H1 (cell line): ENCODE measurements at regions not wholly inside any gene's neighbourhood (a gene's known extent, or its start where the extent isn't known, plus 50 kb on each side); places are given as distances from the start of the nearest gene placed in this dataset.

Experiments used
- CTCF ChIA-PET: fragments of 300-600 bp; sonication (Branson Sonifier 250); formaldehyde crosslinking; loops from one replicate; lab custom pipeline; 2021; ENCODE audit not compliant: partially characterized antibody; lab: Charles Lee
- POLR2A ChIA-PET: fragments of 300-600 bp; sonication (Branson Sonifier 250); formaldehyde crosslinking; loops from one replicate; lab custom pipeline; 2021; ENCODE audit warnings: inconsistent platforms; ENCODE audit not compliant: partially characterized antibody; lab: Charles Lee
- DNase-seq, 2 experiments: peaks; one replicate each; pipeline versions ENCODE4 v3.0.0 to v3.0.0-alpha.2; 2010 to 2022; ENCODE audit warnings: low spot score in 2 of 2, low read depth in 1 of 2, mixed read lengths in 1 of 2
- FAIRE-seq: peaks from 2 replicates; lab custom pipeline; 2011; peaks lifted over from hg19 to GRCh38; lab: Jason Lieb, UNC
- H2AFZ ChIP-seq: 2 replicates; pipeline ENCODE4 v1.8.1; 2012; ENCODE audit warnings: low read length, inconsistent platforms
- H2AK5ac ChIP-seq: 2 replicates; pipeline ENCODE4 v1.6.1; 2013; ENCODE audit warnings: low read depth, low read length
- H2BK120ac ChIP-seq: replicated peaks from 2 replicates; pipeline ENCODE3; 2013; ENCODE audit warnings: low read depth, low read length, inconsistent platforms
- H2BK12ac ChIP-seq: 2 replicates; pipeline ENCODE4 v1.6.1; 2013; ENCODE audit warnings: low read depth, low read length
- H2BK15ac ChIP-seq: 2 replicates; pipeline ENCODE4 v1.6.1; 2013; ENCODE audit warnings: low read length
- H2BK20ac ChIP-seq: 2 replicates; pipeline ENCODE4 v1.6.1; 2013; ENCODE audit warnings: low read length
- H2BK5ac ChIP-seq: 2 replicates; pipeline ENCODE4 v1.6.1; 2013; ENCODE audit warnings: low read depth, low read length
- H3K14ac ChIP-seq: 2 replicates; pipeline ENCODE4 v1.6.1; 2013; ENCODE audit warnings: inconsistent platforms; ENCODE audit not compliant: insufficient read length
- H3K18ac ChIP-seq: 2 replicates; pipeline ENCODE4 v1.6.1; 2013; ENCODE audit warnings: low read length; ENCODE audit errors: extremely low read depth
- H3K23ac ChIP-seq: 2 replicates; pipeline ENCODE4 v1.6.1; 2013; ENCODE audit warnings: inconsistent platforms; ENCODE audit not compliant: insufficient read length
- H3K23me2 ChIP-seq: 2 replicates; pipeline ENCODE4 v1.6.1; 2013; ENCODE audit warnings: low read depth, low read length
- H3K27ac ChIP-seq: 2 replicates; pipeline ENCODE4 v1.6.1; 2011; ENCODE audit warnings: low read depth, low read length, inconsistent platforms
- H3K27me3 ChIP-seq, 4 experiments: replicated peaks in 1 of 4; 1 replicate in 1 of 4; 2 replicates in 3 of 4; pipeline versions ENCODE4 v1.6.1 to v1.8.1; 2011 to 2013; ENCODE audit warnings: low read length in 3 of 4, mild to moderate bottlenecking in 3 of 4, inconsistent platforms in 2 of 4, mixed read lengths in 2 of 4, moderate library complexity in 1 of 4; ENCODE audit not compliant: control insufficient read depth in 3 of 4, insufficient read depth in 3 of 4; ENCODE audit errors: extremely low read depth in 1 of 4
- H3K36me3 ChIP-seq, 4 experiments: 2 replicates each; pipeline versions ENCODE4 v1.6.1 to v1.8.1; 2011 to 2013; ENCODE audit warnings: mild to moderate bottlenecking in 4 of 4, low read length in 3 of 4, moderate library complexity in 2 of 4, control low read depth in 1 of 4, inconsistent platforms in 1 of 4; ENCODE audit not compliant: insufficient read depth in 4 of 4, control insufficient read depth in 2 of 4
- H3K4ac ChIP-seq: replicated peaks from 2 replicates; pipeline ENCODE3; 2013; ENCODE audit warnings: low read length, low read depth, mixed read lengths, inconsistent platforms; ENCODE audit not compliant: insufficient read length
- H3K4me1 ChIP-seq, 4 experiments: replicated peaks in 1 of 4; 1 replicate in 1 of 4; 2 replicates in 3 of 4; pipeline versions ENCODE4 v1.6.1 to v1.8.1; 2011 to 2013; ENCODE audit warnings: low read length in 3 of 4, inconsistent platforms in 2 of 4, mixed read lengths in 1 of 4; ENCODE audit not compliant: insufficient read depth in 4 of 4, control insufficient read depth in 3 of 4
- H3K4me2 ChIP-seq, 2 experiments: 2 replicates each; pipeline versions ENCODE4 v1.6.1 to v1.8.1; 2011 to 2013; ENCODE audit warnings: low read depth in 2 of 2, low read length in 2 of 2, control low read depth in 1 of 2, inconsistent platforms in 1 of 2, mild to moderate bottlenecking in 1 of 2; ENCODE audit not compliant: insufficient read depth in 1 of 2
- H3K4me3 ChIP-seq, 4 experiments: fragments of 200-600, 300-600 bp in 1 of 4; sonication (generic), shearing (Covaris generic), sonication (Bioruptor Twin) in 1 of 4; 2 replicates each; pipeline versions ENCODE4 v1.5.1 to v1.8.1; 2011 to 2016; ENCODE audit warnings: low read length in 4 of 4, low read depth in 3 of 4, control low read depth in 2 of 4, inconsistent platforms in 2 of 4, mild to moderate bottlenecking in 2 of 4, mixed read lengths in 1 of 4, moderate library complexity in 1 of 4; ENCODE audit not compliant: insufficient read depth in 2 of 4; ENCODE audit errors: extremely low read depth in 1 of 4
- H3K56ac ChIP-seq: replicated peaks from 2 replicates; pipeline ENCODE3; 2013; ENCODE audit warnings: low read depth, mild to moderate bottlenecking, mixed read lengths, low read length, inconsistent platforms; ENCODE audit not compliant: insufficient read length
- H3K79me1 ChIP-seq: 2 replicates; pipeline ENCODE4 v1.6.1; 2013; ENCODE audit warnings: low read depth, low read length, control low read depth
- H3K79me2 ChIP-seq, 2 experiments: 2 replicates each; pipeline versions ENCODE4 v1.6.1 to v1.8.1; 2012 to 2013; ENCODE audit warnings: low read length in 2 of 2, mild to moderate bottlenecking in 2 of 2, inconsistent platforms in 1 of 2; ENCODE audit not compliant: insufficient read depth in 2 of 2, control insufficient read depth in 1 of 2
- H3K9ac ChIP-seq, 4 experiments: replicated peaks in 1 of 4; 1 replicate in 1 of 4; 2 replicates in 3 of 4; pipeline versions ENCODE4 v1.6.1 to v1.8.1; 2011 to 2013; ENCODE audit warnings: low read depth in 3 of 4, low read length in 3 of 4, control low read depth in 2 of 4, mild to moderate bottlenecking in 2 of 4, moderate library complexity in 2 of 4, inconsistent platforms in 1 of 4; ENCODE audit errors: extremely low read depth in 1 of 4
- H3K9me3 ChIP-seq, 2 experiments: 2 replicates each; pipeline versions ENCODE4 v1.6.1 to v1.8.1; 2012 to 2013; ENCODE audit warnings: mild to moderate bottlenecking in 2 of 2, moderate library complexity in 2 of 2, control low read depth in 1 of 2, inconsistent platforms in 1 of 2, low read depth in 1 of 2, low read length in 1 of 2, mixed read lengths in 1 of 2; ENCODE audit not compliant: insufficient read depth in 2 of 2
- H4K20me1 ChIP-seq, 2 experiments: replicated peaks in 1 of 2; 2 replicates each; pipeline versions ENCODE3 to v1.8.1; 2011 to 2013; ENCODE audit warnings: inconsistent platforms in 2 of 2, low read length in 2 of 2, mild to moderate bottlenecking in 1 of 2; ENCODE audit not compliant: insufficient read depth in 2 of 2, control insufficient read depth in 1 of 2
- H4K5ac ChIP-seq: 2 replicates; pipeline ENCODE4 v1.6.1; 2013; ENCODE audit warnings: low read length, low read depth, mixed read lengths, inconsistent platforms; ENCODE audit not compliant: insufficient read length
- H4K8ac ChIP-seq: 2 replicates; pipeline ENCODE4 v1.8.0; 2013; ENCODE audit warnings: mild to moderate bottlenecking, moderate library complexity, low read length, inconsistent platforms; ENCODE audit not compliant: insufficient read depth; ENCODE audit errors: extremely low read depth
- H4K91ac ChIP-seq: replicated peaks from 2 replicates; pipeline ENCODE3; 2013; ENCODE audit warnings: low read length, mixed read lengths, inconsistent platforms; ENCODE audit not compliant: insufficient read length
- ASH2L ChIP-seq: fragments of 200-600, 300-600 bp; sonication (generic); IDR thresholded peaks from one replicate; pipeline ENCODE4 v1.7.1; 2017; ENCODE audit warnings: low read length
- CBX5 ChIP-seq: fragments of 300-800, 300-1000 bp; sonication (generic); IDR thresholded peaks from 2 replicates; pipeline ENCODE4 v1.7.1; 2016; ENCODE audit warnings: antibody characterized with exemption, low read length, low read depth
- CREB1 ChIP-seq: IDR thresholded peaks from 2 replicates; pipeline ENCODE4 v1.6.1; 2012; ENCODE audit warnings: inconsistent platforms
- CTBP2 ChIP-seq: IDR thresholded peaks from 2 replicates; pipeline ENCODE4 v1.7.0; 2011; ENCODE audit warnings: borderline replicate concordance, mild to moderate bottlenecking, moderate library complexity, mixed read lengths, low read length; ENCODE audit not compliant: insufficient read depth, insufficient read length
- EP300 ChIP-seq, 2 experiments: IDR thresholded peaks; 1 replicate in 1 of 2; 2 replicates in 1 of 2; pipeline ENCODE4 v1.6.1; 2011 to 2012; ENCODE audit warnings: low read depth in 2 of 2, low read length in 2 of 2, mild to moderate bottlenecking in 2 of 2, borderline replicate concordance in 1 of 2, inconsistent platforms in 1 of 2, moderate library complexity in 1 of 2
- GABPA ChIP-seq: IDR thresholded peaks from 2 replicates; pipeline ENCODE4 v1.6.1; 2011; ENCODE audit warnings: mild to moderate bottlenecking, low read length, moderate library complexity, borderline replicate concordance; ENCODE audit not compliant: insufficient read depth
- KDM4A ChIP-seq: IDR thresholded peaks from one replicate; pipeline ENCODE4 v1.7.1; 2012; ENCODE audit warnings: low read depth, mild to moderate bottlenecking, moderate library complexity, low read length, inconsistent platforms; ENCODE audit not compliant: severe bottlenecking
- RFX5 ChIP-seq: IDR thresholded peaks from 2 replicates; pipeline ENCODE4 v1.6.1; 2011; ENCODE audit warnings: low read depth, low read length, improper control_type of control experiment, borderline replicate concordance
- TBP ChIP-seq: IDR thresholded peaks from 2 replicates; pipeline ENCODE4 v1.6.1; 2011; ENCODE audit warnings: low read depth, low read length, improper control_type of control experiment
- WGBS, 2 experiments: shearing (Covaris generic) in 1 of 2; methylation state at CpG; one replicate each; pipeline versions ENCODE4 v1.1.6 to v1.1.7; 2013 to 2015; ENCODE audit warnings: low lambda C conversion rate in 2 of 2, mixed read lengths in 2 of 2, inconsistent platforms in 1 of 2, low coverage in 1 of 2, missing lambda C conversion rate in 1 of 2; ENCODE audit not compliant: insufficient replicate concordance in 2 of 2, insufficient coverage in 1 of 2, insufficient read length in 1 of 2; ENCODE audit errors: extremely low coverage in 1 of 2, missing lambda C conversion rate in 1 of 2; 5-methylcytosine and 5-hydroxymethylcytosine counted together
- TF ChIP-seq, protein P1 (sequence below), 3 experiments: IDR thresholded peaks; 1 replicate in 2 of 3; 2 replicates in 1 of 3; pipeline versions ENCODE4 v1.5.1 to v1.6.1; 2011; ENCODE audit warnings: low read length in 3 of 3, mild to moderate bottlenecking in 3 of 3, inconsistent platforms in 2 of 3, low read depth in 1 of 3, moderate library complexity in 1 of 3; ENCODE audit not compliant: insufficient read depth in 1 of 3; ENCODE audit errors: control extremely low read depth in 1 of 3

- Histone ChIP-seq H2BK15ac (no peak overlapping the region), H3K56ac (no peak overlapping the region), H3K79me1 (no peaks in the 10 kb centered on the region), H2BK12ac (no peak overlapping the region), H3K27ac (no peak overlapping the region), H3K14ac (no peak overlapping the region), H2AFZ (no peak overlapping the region), H3K4me1 (no peaks in the 10 kb centered on the region), H2BK120ac (no peak overlapping the region), H2BK5ac (no peak overlapping the region), H4K8ac (no peak overlapping the region), H3K79me2 (no peaks in the 10 kb centered on the region), H3K4ac (no peak overlapping the region), H3K4me2 (no peak overlapping the region), H4K20me1 (no peaks in the 10 kb centered on the region), H3K23ac (no peak overlapping the region), H3K27me3 (no peaks in the 10 kb centered on the region), H3K18ac (no peak overlapping the region), H4K5ac (no peak overlapping the region), H4K91ac (no peak overlapping the region), H2BK20ac (no peak overlapping the region), H2AK5ac (no peak overlapping the region), H3K23me2 (no peaks in the 10 kb centered on the region), H3K9ac (no peak overlapping the region), H3K4me3 (no peak overlapping the region), H3K9me3 (no peaks in the 10 kb centered on the region), H3K36me3 (no peaks in the 10 kb centered on the region)
- TF ChIP-seq ASH2L (no peak), RFX5 (no peak), CTBP2 (no peak), CREB1 (no peak), GABPA (no peak), TBP (no peak), EP300 (IDR thresholded peaks at IDR 0.05; ENCODE audit: borderline replicate concordance in 1 of 2, low read depth in 2 of 2, low read length in 2 of 2) (no peak), CBX5 (no peak), KDM4A (no peak)
- TF ChIP-seq, protein P1, sequence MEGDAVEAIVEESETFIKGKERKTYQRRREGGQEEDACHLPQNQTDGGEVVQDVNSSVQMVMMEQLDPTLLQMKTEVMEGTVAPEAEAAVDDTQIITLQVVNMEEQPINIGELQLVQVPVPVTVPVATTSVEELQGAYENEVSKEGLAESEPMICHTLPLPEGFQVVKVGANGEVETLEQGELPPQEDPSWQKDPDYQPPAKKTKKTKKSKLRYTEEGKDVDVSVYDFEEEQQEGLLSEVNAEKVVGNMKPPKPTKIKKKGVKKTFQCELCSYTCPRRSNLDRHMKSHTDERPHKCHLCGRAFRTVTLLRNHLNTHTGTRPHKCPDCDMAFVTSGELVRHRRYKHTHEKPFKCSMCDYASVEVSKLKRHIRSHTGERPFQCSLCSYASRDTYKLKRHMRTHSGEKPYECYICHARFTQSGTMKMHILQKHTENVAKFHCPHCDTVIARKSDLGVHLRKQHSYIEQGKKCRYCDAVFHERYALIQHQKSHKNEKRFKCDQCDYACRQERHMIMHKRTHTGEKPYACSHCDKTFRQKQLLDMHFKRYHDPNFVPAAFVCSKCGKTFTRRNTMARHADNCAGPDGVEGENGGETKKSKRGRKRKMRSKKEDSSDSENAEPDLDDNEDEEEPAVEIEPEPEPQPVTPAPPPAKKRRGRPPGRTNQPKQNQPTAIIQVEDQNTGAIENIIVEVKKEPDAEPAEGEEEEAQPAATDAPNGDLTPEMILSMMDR (IDR thresholded peaks at IDR 0.05; ENCODE audit: control extremely low read depth in 1 of 3, insufficient read depth in 1 of 3, low read depth in 1 of 3, low read length in 3 of 3) = no peak
- POLR2A ChIA-PET = no interaction called here
- 92% methylated on average over 2 of the region's 2 CpGs; no CpG with 5 or more reads in 1 of the 2 experiments for WGBS, 2 experiments
- DNase-seq (no peak), FAIRE-seq (no peak)
- CTCF ChIA-PET = interaction anchor here (1.1 kb wide), 1 partner anchor 12 kb away, joined by 4 read pairs; no protein-coding TSS in a partner anchor
Measured at GRCh38 chr13:33763021-33763420, 54.9 kb upstream of the RFC3 start.
